Kidney (tissue), 13 donors: ENCODE measurements at regions not wholly inside any gene's neighbourhood (a gene's known extent, or its start where the extent isn't known, plus 50 kb on each side); places are given as distances from the start of the nearest gene placed in this dataset.

Experiments used
- DNase-seq, 5 donors: peaks; one replicate each; pipeline ENCODE4 v3.0.0-alpha.2; 2013 to 2020
- FAIRE-seq: peaks from 2 replicates; lab custom pipeline; 2012; peaks lifted over from hg19 to GRCh38; lab: Jason Lieb, UNC
- H3K27ac ChIP-seq, 2 donors: one replicate each; pipeline ENCODE4 v1.7.0; 2013; ENCODE audit warnings: low read depth in 2 of 2, low read length in 2 of 2, inconsistent platforms in 1 of 2
- H3K27me3 ChIP-seq: one replicate; pipeline ENCODE4 v1.7.1; 2013; ENCODE audit warnings: low read length, inconsistent platforms; ENCODE audit not compliant: control insufficient read depth, insufficient read depth
- H3K36me3 ChIP-seq, 3 donors: one replicate each; pipeline versions ENCODE4 v1.7.0 to v1.7.1; 2013; ENCODE audit warnings: low read length in 3 of 3, control low read depth in 1 of 3, inconsistent platforms in 1 of 3; ENCODE audit not compliant: insufficient read depth in 3 of 3, control insufficient read depth in 2 of 3
- H3K4me1 ChIP-seq, 3 donors: one replicate each; pipeline versions ENCODE4 v1.7.0 to v1.7.1; 2013; ENCODE audit warnings: low read length in 3 of 3, inconsistent platforms in 1 of 3, low read depth in 1 of 3; ENCODE audit not compliant: control insufficient read depth in 2 of 3, insufficient read depth in 2 of 3
- H3K4me3 ChIP-seq, 3 donors: one replicate each; pipeline versions ENCODE4 v1.7.0 to v1.8.1; 2013; ENCODE audit warnings: low read length in 3 of 3, control low read depth in 1 of 3, inconsistent platforms in 1 of 3
- H3K9ac ChIP-seq, 3 donors: one replicate each; pipeline versions ENCODE4 v1.7.0 to v1.7.1; 2013; ENCODE audit warnings: low read length in 3 of 3, control low read depth in 1 of 3, inconsistent platforms in 1 of 3
- H3K9me3 ChIP-seq, 3 donors: one replicate each; pipeline versions ENCODE4 v1.7.0 to v1.7.1; 2013; ENCODE audit warnings: low read length in 3 of 3, control low read depth in 1 of 3, inconsistent platforms in 1 of 3; ENCODE audit not compliant: control insufficient read depth in 2 of 3, insufficient read depth in 1 of 3
- CTCF ChIP-seq: IDR thresholded peaks from 3 replicates; pipeline ENCODE4 v1.5.1; 2012; ENCODE audit warnings: mild to moderate bottlenecking, moderate library complexity, borderline replicate concordance; ENCODE audit not compliant: insufficient read depth; ENCODE audit errors: extremely low read depth
- intact Hi-C: fragments of 100-400 bp; cut with DNase I; formaldehyde crosslinking; loops from one replicate; pipeline ENCODE4 v1.11.1; 2022
- donor health status: control.
- donor health status: control.
- donor health status: control.
- donor health status: control.
- donor health status: control.
- donor health status: DM: yes; HTN: yes; CAD: no.
- donor health status: Normal renal cell carcinoma (clear cell type).

- Histone ChIP-seq H3K9ac (no peak overlapping the region), H3K36me3 (no peaks in the 10 kb centered on the region), H3K9me3 (no peaks in the 10 kb centered on the region), H3K27ac (no peak overlapping the region), H3K4me1 (no peaks in the 10 kb centered on the region), H3K27me3 (no peaks in the 10 kb centered on the region), H3K4me3 (no peak overlapping the region)
- DNase-seq (peak in 2 of 5 donors; percentile 5 to 7), FAIRE-seq (no peak)
- intact Hi-C loops: no loop called here
- no peak for TF ChIP-seq CTCF
Observed at GRCh38 chr10:128337860-128338378, 211.7 kb upstream of the MKI67 start.

- H3K4me3 ChIP-seq: no peak overlapping the region
- H3K36me3 ChIP-seq: no peaks in the 10 kb centered on the region
- no peaks in the 10 kb centered on the region for H3K4me1 ChIP-seq
- FAIRE-seq (no peak), DNase-seq (no peak)
- H3K27me3 ChIP-seq: no peaks in the 10 kb centered on the region
- no peak overlapping the region for H3K27ac ChIP-seq
- intact Hi-C loops: no loop called here
- TF ChIP-seq CTCF: no peak
- H3K9me3 ChIP-seq: no peaks in the 10 kb centered on the region
- no peak overlapping the region for H3K9ac ChIP-seq
Observed at GRCh38 chr10:128338951-128339350, 212.7 kb upstream of the MKI67 start.

- Histone ChIP-seq H3K27ac (no peak overlapping the region), H3K4me3 (no peak overlapping the region), H3K27me3 (no peaks in the 10 kb centered on the region), H3K4me1 (no peaks in the 10 kb centered on the region), H3K9ac (no peak overlapping the region), H3K9me3 (no peaks in the 10 kb centered on the region), H3K36me3 (no peaks in the 10 kb centered on the region)
- FAIRE-seq (no peak), DNase-seq (no peak)
- intact Hi-C loops: no loop called here
- TF ChIP-seq CTCF: no peak
Observed at GRCh38 chr10:128339753-128340152, 213.5 kb upstream of the MKI67 start.

GRCh38 chr10:128345353-128345752, 219.1 kb upstream of the MKI67 start:
- no peak for DNase-seq
- no peaks in the 10 kb centered on the region for H3K4me1 ChIP-seq
- H3K9me3 ChIP-seq: no peaks in the 10 kb centered on the region
- TF ChIP-seq CTCF: no peak
- no peak overlapping the region for H3K4me3 ChIP-seq
- intact Hi-C loops: no loop called here
- no peak for FAIRE-seq
- no peaks in the 10 kb centered on the region for H3K36me3 ChIP-seq
- H3K27me3 ChIP-seq: no peaks in the 10 kb centered on the region
- H3K27ac ChIP-seq: no peak overlapping the region
- H3K9ac ChIP-seq: no peak overlapping the region
